Trophoblast cell (in vitro differentiated cells and primary cell): ENCODE measurements at regions not wholly inside any gene's neighbourhood (a gene's known extent, or its start where the extent isn't known, plus 50 kb on each side); places are given as distances from the start of the nearest gene placed in this dataset.

Source experiments
- DNase-seq, 2 donors: peaks; one replicate each; pipeline ENCODE4 v3.0.0-alpha.2; 2016
- H2AFZ ChIP-seq: 2 replicates; pipeline ENCODE4 v1.6.1; 2013; ENCODE audit warnings: low read length, moderate library complexity, mild to moderate bottlenecking; ENCODE audit not compliant: insufficient read depth, poor library complexity
- H2AK5ac ChIP-seq: 2 replicates; pipeline ENCODE4 v1.6.1; 2013; ENCODE audit warnings: mild to moderate bottlenecking, low read length
- H2BK120ac ChIP-seq: 2 replicates; pipeline ENCODE4 v1.6.1; 2013; ENCODE audit warnings: low read length, mild to moderate bottlenecking, moderate library complexity; ENCODE audit not compliant: insufficient read depth, poor library complexity
- H2BK12ac ChIP-seq: 2 replicates; pipeline ENCODE4 v1.6.1; 2013; ENCODE audit warnings: mild to moderate bottlenecking, low read length, moderate library complexity
- H2BK5ac ChIP-seq: 2 replicates; pipeline ENCODE4 v1.6.1; 2013; ENCODE audit warnings: low read length, low read depth, moderate library complexity, mild to moderate bottlenecking; ENCODE audit not compliant: poor library complexity
- H3K14ac ChIP-seq: 2 replicates; pipeline ENCODE4 v1.6.1; 2013; ENCODE audit warnings: mild to moderate bottlenecking, low read length
- H3K18ac ChIP-seq: 2 replicates; pipeline ENCODE4 v1.6.1; 2013; ENCODE audit warnings: mild to moderate bottlenecking, low read length
- H3K23ac ChIP-seq: 2 replicates; pipeline ENCODE4 v1.6.1; 2013; ENCODE audit warnings: low read length
- H3K27ac ChIP-seq: 2 replicates; pipeline ENCODE4 v1.5.1; 2013; ENCODE audit warnings: low read depth, mild to moderate bottlenecking, inconsistent platforms, low read length, moderate library complexity
- H3K27me3 ChIP-seq: 2 replicates; pipeline ENCODE4 v1.6.1; 2013; ENCODE audit warnings: inconsistent platforms, mild to moderate bottlenecking, low read length, moderate library complexity; ENCODE audit not compliant: insufficient read depth
- H3K36me3 ChIP-seq, 2 experiments: 1 replicate in 1 of 2; 2 replicates in 1 of 2; pipeline ENCODE4 v1.6.1; 2013; ENCODE audit warnings: low read length in 2 of 2, mild to moderate bottlenecking in 2 of 2, moderate library complexity in 1 of 2; ENCODE audit not compliant: insufficient read depth in 2 of 2, control insufficient read depth in 1 of 2
- H3K4ac ChIP-seq: 2 replicates; pipeline ENCODE4 v1.6.1; 2013; ENCODE audit warnings: low read depth, mild to moderate bottlenecking, low read length, moderate library complexity
- H3K4me1 ChIP-seq, 2 experiments: 1 replicate in 1 of 2; 2 replicates in 1 of 2; pipeline ENCODE4 v1.6.1; 2013; ENCODE audit warnings: low read length in 2 of 2, mild to moderate bottlenecking in 2 of 2, moderate library complexity in 1 of 2; ENCODE audit not compliant: insufficient read depth in 2 of 2, control insufficient read depth in 1 of 2
- H3K4me2 ChIP-seq: 2 replicates; pipeline ENCODE4 v1.6.1; 2013; ENCODE audit warnings: inconsistent platforms, mild to moderate bottlenecking, low read length, moderate library complexity
- H3K4me3 ChIP-seq: 2 replicates; pipeline ENCODE4 v1.5.1; 2013; ENCODE audit warnings: mild to moderate bottlenecking, low read depth, low read length, inconsistent platforms
- H3K79me1 ChIP-seq: one replicate; pipeline ENCODE4 v1.6.1; 2013; ENCODE audit warnings: low read length
- H3K79me2 ChIP-seq: 2 replicates; pipeline ENCODE4 v1.6.1; 2013; ENCODE audit warnings: low read length, mild to moderate bottlenecking; ENCODE audit not compliant: control insufficient read depth, insufficient read depth, poor library complexity
- H3K9ac ChIP-seq: 2 replicates; pipeline ENCODE4 v1.6.1; 2013; ENCODE audit warnings: mild to moderate bottlenecking, low read length
- H3K9me3 ChIP-seq: 2 replicates; pipeline ENCODE4 v1.6.1; 2013; ENCODE audit warnings: low read depth, mild to moderate bottlenecking, control low read depth, inconsistent platforms, low read length; ENCODE audit not compliant: insufficient read depth
- H4K12ac ChIP-seq: 2 replicates; pipeline ENCODE4 v1.6.1; 2013; ENCODE audit warnings: low read depth, mild to moderate bottlenecking, low read length, moderate library complexity
- H4K8ac ChIP-seq: 2 replicates; pipeline ENCODE4 v1.6.1; 2013; ENCODE audit warnings: low read depth, mild to moderate bottlenecking, low read length, moderate library complexity
- H4K91ac ChIP-seq: one replicate; pipeline ENCODE4 v1.6.1; 2013; ENCODE audit warnings: low read depth, mild to moderate bottlenecking, low read length, moderate library complexity
- WGBS: extraction: QIAGEN DNeasy Blood & Tissue Kit; methylation state at CpG from one replicate; pipeline ENCODE4 v1.1.7; 2013; ENCODE audit warnings: missing lambda C conversion rate; ENCODE audit not compliant: insufficient read length, insufficient coverage; ENCODE audit errors: extremely low coverage; 5-methylcytosine and 5-hydroxymethylcytosine counted together

DNA sequence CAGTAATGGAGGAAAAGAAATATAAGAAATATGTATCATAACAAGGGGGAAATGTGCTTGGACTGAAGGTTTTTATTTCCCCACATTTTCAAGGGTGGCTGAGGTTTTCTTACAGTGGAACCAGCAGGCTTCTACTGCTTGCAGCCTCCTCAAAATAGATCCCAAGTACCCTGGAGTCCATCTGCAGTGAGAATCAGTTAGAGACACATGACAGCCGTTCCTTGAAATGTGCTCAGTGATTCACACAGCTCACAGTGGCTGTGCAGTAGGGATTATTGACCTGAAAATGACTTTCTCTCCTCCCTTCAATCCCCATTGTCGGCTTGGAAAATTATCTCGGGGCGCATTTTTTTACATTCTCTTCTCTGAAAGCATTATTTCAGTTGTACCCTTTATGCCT is 832.0 kb downstream of the TLR4 start:
- no peak overlapping the region for H2BK12ac ChIP-seq
- H4K91ac ChIP-seq = no peak overlapping the region
- no peaks in the 10 kb centered on the region for H3K79me1 ChIP-seq
- H4K8ac ChIP-seq = no peak overlapping the region
- no peaks in the 10 kb centered on the region for H3K4me1 ChIP-seq
- H3K4ac ChIP-seq = no peak overlapping the region
- no peak overlapping the region for H2AK5ac ChIP-seq
- H4K12ac ChIP-seq = no peak overlapping the region
- no peaks in the 10 kb centered on the region for H3K36me3 ChIP-seq
- H3K9ac ChIP-seq = no peak overlapping the region
- no peaks in the 10 kb centered on the region for H3K79me2 ChIP-seq
- no peak overlapping the region for H3K27ac ChIP-seq
- H3K9me3 ChIP-seq = no peaks in the 10 kb centered on the region
- no peak overlapping the region for H3K4me2 ChIP-seq
- H3K18ac ChIP-seq = no peak overlapping the region
- no peaks in the 10 kb centered on the region for H3K27me3 ChIP-seq
- no peak overlapping the region for H2BK5ac ChIP-seq
- H3K4me3 ChIP-seq = no peak overlapping the region
- no CpG with 5 or more reads among the region's 4 CpGs for WGBS
- no peak overlapping the region for H2AFZ ChIP-seq
- no peak overlapping the region for H2BK120ac ChIP-seq
- peak in 1 of 2 donors; percentile 2 for DNase-seq
- no peak overlapping the region for H3K23ac ChIP-seq
- no peak overlapping the region for H3K14ac ChIP-seq

- H3K79me2 ChIP-seq = no peaks in the 10 kb centered on the region
- H3K27me3 ChIP-seq = no peaks in the 10 kb centered on the region
- H2AFZ ChIP-seq = no peak overlapping the region
- no peaks in the 10 kb centered on the region for H3K79me1 ChIP-seq
- no peak overlapping the region for H3K4ac ChIP-seq
- H3K18ac ChIP-seq = no peak overlapping the region
- no peak overlapping the region for H4K91ac ChIP-seq
- no CpG with 5 or more reads among the region's 2 CpGs for WGBS
- H3K4me2 ChIP-seq = no peak overlapping the region
- H3K9me3 ChIP-seq = no peaks in the 10 kb centered on the region
- H3K23ac ChIP-seq = no peak overlapping the region
- no peak overlapping the region for H2AK5ac ChIP-seq
- H2BK12ac ChIP-seq = no peak overlapping the region
- H3K9ac ChIP-seq = no peak overlapping the region
- DNase-seq = no peak
- no peak overlapping the region for H4K12ac ChIP-seq
- no peak overlapping the region for H2BK5ac ChIP-seq
- H3K36me3 ChIP-seq = no peaks in the 10 kb centered on the region
- no peak overlapping the region for H3K27ac ChIP-seq
- no peaks in the 10 kb centered on the region for H3K4me1 ChIP-seq
- no peak overlapping the region for H3K14ac ChIP-seq
- no peak overlapping the region for H2BK120ac ChIP-seq
- H3K4me3 ChIP-seq = no peak overlapping the region
- no peak overlapping the region for H4K8ac ChIP-seq
These were observed 830.3 kb downstream of the BRINP1 start for GRCh38 chr9:118538959-118539358.

- H3K36me3 ChIP-seq = no peaks in the 10 kb centered on the region
- no peak overlapping the region for H3K23ac ChIP-seq
- H3K27me3 ChIP-seq = no peaks in the 10 kb centered on the region
- H3K27ac ChIP-seq = no peak overlapping the region
- no peak overlapping the region for H3K4me2 ChIP-seq
- no peaks in the 10 kb centered on the region for H3K79me1 ChIP-seq
- no peak overlapping the region for H3K4me3 ChIP-seq
- H4K91ac ChIP-seq = no peak overlapping the region
- DNase-seq = no peak
- H2BK120ac ChIP-seq = no peak overlapping the region
- no peak overlapping the region for H2BK5ac ChIP-seq
- H2AK5ac ChIP-seq = no peak overlapping the region
- H4K8ac ChIP-seq = no peak overlapping the region
- H2BK12ac ChIP-seq = no peak overlapping the region
- no peak overlapping the region for H3K14ac ChIP-seq
- no peaks in the 10 kb centered on the region for H3K79me2 ChIP-seq
- no peaks in the 10 kb centered on the region for H3K4me1 ChIP-seq
- H2AFZ ChIP-seq = no peak overlapping the region
- no peak overlapping the region for H3K4ac ChIP-seq
- WGBS = no CpG with 5 or more reads among the region's 1 CpG
- H3K9ac ChIP-seq = no peak overlapping the region
- no peaks in the 10 kb centered on the region for H3K9me3 ChIP-seq
- H4K12ac ChIP-seq = no peak overlapping the region
- no peak overlapping the region for H3K18ac ChIP-seq
These were observed 815.8 kb downstream of the BRINP1 start for GRCh38 chr9:118553465-118553864.

DNA sequence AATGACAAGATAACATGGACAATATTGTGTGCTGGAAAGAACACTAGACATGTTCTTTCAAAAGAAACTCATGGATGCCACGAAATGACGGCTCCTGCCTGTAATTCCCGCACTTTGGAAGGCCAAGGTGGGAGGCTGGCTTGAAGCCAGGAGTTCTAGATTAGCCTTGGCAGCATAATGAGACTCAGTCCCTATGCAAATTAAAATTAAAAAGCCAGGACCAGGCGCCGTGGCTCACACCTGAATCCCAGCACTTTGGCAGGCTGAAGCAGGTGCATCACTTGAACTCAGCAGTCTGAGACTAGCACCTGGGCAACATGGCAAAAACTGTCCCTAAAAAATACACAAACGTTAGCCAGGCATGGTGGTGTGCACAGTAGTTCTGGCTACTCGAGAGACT is 814.2 kb downstream of the BRINP1 start:
- Histone ChIP-seq H2AK5ac (no peak overlapping the region), H3K4ac (no peak overlapping the region), H3K18ac (no peak overlapping the region), H3K9me3 (no peaks in the 10 kb centered on the region), H4K12ac (no peak overlapping the region), H2AFZ (no peak overlapping the region), H3K14ac (no peak overlapping the region), H3K79me1 (no peaks in the 10 kb centered on the region), H3K4me1 (no peaks in the 10 kb centered on the region), H3K79me2 (no peaks in the 10 kb centered on the region), H2BK5ac (no peak overlapping the region), H3K9ac (no peak overlapping the region), H3K27me3 (no peaks in the 10 kb centered on the region), H3K27ac (no peak overlapping the region), H4K8ac (no peak overlapping the region), H3K4me3 (no peak overlapping the region), H2BK12ac (no peak overlapping the region), H4K91ac (no peak overlapping the region), H2BK120ac (no peak overlapping the region), H3K23ac (no peak overlapping the region), H3K4me2 (no peak overlapping the region), H3K36me3 (no peaks in the 10 kb centered on the region)
- WGBS = no CpG with 5 or more reads among the region's 7 CpGs
- no peak for DNase-seq
